Small intestine (tissue), 7 donors: ENCODE measurements at regions not wholly inside any gene's neighbourhood (a gene's known extent, or its start where the extent isn't known, plus 50 kb on each side); places are given as distances from the start of the nearest gene placed in this dataset.

Source experiments
- DNase-seq, 2 donors: peaks; one replicate each; pipeline versions ENCODE4 v3.0.0 to v3.0.0-alpha.2; 2013
- FAIRE-seq: peaks from 2 replicates; lab custom pipeline; 2012; peaks lifted over from hg19 to GRCh38; lab: Jason Lieb, UNC
- H3K27ac ChIP-seq, 3 donors: one replicate each; pipeline ENCODE4 v1.5.1; 2013; ENCODE audit warnings: low read length in 2 of 3, mild to moderate bottlenecking in 2 of 3, control low read depth in 1 of 3, inconsistent platforms in 1 of 3, low read depth in 1 of 3, moderate library complexity in 1 of 3
- H3K27me3 ChIP-seq, 3 donors: one replicate each; pipeline ENCODE4 v1.6.1; 2013; ENCODE audit warnings: low read length in 3 of 3, inconsistent platforms in 1 of 3; ENCODE audit not compliant: control insufficient read depth in 3 of 3, insufficient read depth in 3 of 3
- H3K36me3 ChIP-seq, 3 donors: one replicate each; pipeline ENCODE4 v1.6.1; 2013; ENCODE audit warnings: low read length in 3 of 3, inconsistent platforms in 1 of 3, low read depth in 1 of 3, mild to moderate bottlenecking in 1 of 3, moderate library complexity in 1 of 3; ENCODE audit not compliant: control insufficient read depth in 3 of 3, insufficient read depth in 2 of 3
- H3K4me1 ChIP-seq, 3 donors: one replicate each; pipeline ENCODE4 v1.6.1; 2013; ENCODE audit warnings: low read length in 2 of 3, inconsistent platforms in 1 of 3, low read depth in 1 of 3, mild to moderate bottlenecking in 1 of 3, moderate library complexity in 1 of 3; ENCODE audit not compliant: control insufficient read depth in 3 of 3, insufficient read depth in 2 of 3
- H3K4me3 ChIP-seq, 3 donors: one replicate each; pipeline ENCODE4 v1.5.1; 2013; ENCODE audit warnings: low read length in 3 of 3, control low read depth in 1 of 3, inconsistent platforms in 1 of 3, low read depth in 1 of 3, mild to moderate bottlenecking in 1 of 3, moderate library complexity in 1 of 3
- H3K9me3 ChIP-seq, 2 donors: one replicate each; pipeline ENCODE4 v1.6.1; 2013; ENCODE audit warnings: low read depth in 1 of 2, low read length in 1 of 2; ENCODE audit not compliant: control insufficient read depth in 2 of 2, insufficient read depth in 1 of 2
- WGBS, 3 donors: extraction: QIAGEN DNeasy Blood & Tissue Kit; methylation state at CpG; one replicate each; pipeline ENCODE4 v1.1.7; 2013; 5-methylcytosine and 5-hydroxymethylcytosine counted together
- donor health status: healthy with polysubstance abuse.
- donor health status: control.
- donor health status: control.
- donor health status: Bipolar disorder and iron deficiency.
- donor health status: healthy.

DNA sequence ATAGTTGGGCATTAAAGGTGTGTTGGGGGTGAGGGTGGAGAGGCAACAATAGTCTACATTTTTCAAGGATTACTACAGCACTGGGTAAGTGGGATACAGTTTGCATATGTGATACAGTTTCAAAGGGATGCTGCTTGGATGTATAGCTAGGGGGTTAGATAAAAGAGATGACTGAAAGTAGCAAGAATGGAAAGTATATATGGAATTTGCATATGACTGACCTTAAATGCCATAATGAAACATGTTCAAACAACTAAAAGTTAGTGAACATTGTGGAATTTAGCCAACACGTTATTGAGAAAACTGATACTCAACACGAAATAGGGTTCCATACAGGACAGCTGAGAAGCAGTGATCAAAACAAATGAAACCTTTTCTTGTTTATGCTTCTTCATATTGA lies 124.8 kb upstream of the CHRM3 start:
- H3K4me1 ChIP-seq = no peaks in the 10 kb centered on the region
- WGBS, 3 donors = 85 to 88% (median 87%) methylated on average over 2 of the region's 2 CpGs
- no peak for FAIRE-seq

GRCh38 chr1:239260842-239261241 lies 125.5 kb upstream of the CHRM3 start:
- H3K4me3 ChIP-seq = no peak overlapping the region
- DNase-seq (peak in 1 of 2 donors; percentile 59), FAIRE-seq (no peak)
- no peaks in the 10 kb centered on the region for H3K27me3 ChIP-seq
- WGBS, 3 donors = 32 to 65% (median 38%) methylated on average over 4 of the region's 4 CpGs
- no peaks in the 10 kb centered on the region for H3K4me1 ChIP-seq
- H3K27ac ChIP-seq = no peak overlapping the region
- H3K36me3 ChIP-seq = no peaks in the 10 kb centered on the region
- H3K9me3 ChIP-seq = peaks cover 1 to 13% of the 10 kb centered on the region in 2 donors

More for the DNA sequence above, 124.8 kb upstream of the CHRM3 start:
- Histone ChIP-seq H3K27ac (no peak overlapping the region), H3K4me3 (no peak overlapping the region), H3K36me3 (no peaks in the 10 kb centered on the region), H3K9me3 (peaks cover 1 to 12% of the 10 kb centered on the region in 2 donors), H3K27me3 (no peaks in the 10 kb centered on the region)
- DNase-seq = no peak

DNA sequence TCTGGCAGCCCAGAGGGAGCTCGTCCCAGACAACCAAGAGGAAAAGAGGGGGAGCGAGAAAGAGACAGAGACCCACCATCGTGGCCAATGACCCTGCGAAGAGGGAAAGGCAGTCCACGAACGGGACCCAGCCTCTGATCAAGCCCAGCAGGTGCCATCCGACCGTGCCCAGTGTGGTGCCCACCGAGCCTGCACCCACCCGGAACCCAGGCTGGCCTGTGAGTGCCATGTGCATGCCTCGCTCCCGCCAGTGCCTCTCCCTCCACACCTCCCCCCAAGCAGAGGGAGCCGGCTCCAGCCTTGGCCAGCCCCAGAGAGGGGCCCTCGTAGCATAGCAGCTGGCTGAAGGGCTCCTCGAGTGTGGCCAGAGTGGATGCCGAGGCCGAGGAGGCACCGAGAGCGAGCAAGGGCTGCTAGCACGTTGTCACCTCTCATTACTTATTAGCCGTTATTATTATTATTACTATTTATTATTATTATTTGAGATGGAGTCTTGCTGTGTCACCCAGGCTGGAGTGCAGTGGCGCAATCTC lies 130.7 kb upstream of the CHRM3 start:
- 85 to 95% (median 93%) methylated on average over 22 of the region's 22 CpGs for WGBS, 3 donors
- no peak for FAIRE-seq
- Histone ChIP-seq H3K4me1 (no peaks in the 10 kb centered on the region), H3K27ac (no peak overlapping the region), H3K27me3 (no peaks in the 10 kb centered on the region), H3K36me3 (no peaks in the 10 kb centered on the region), H3K4me3 (no peak overlapping the region), H3K9me3 (peaks cover 1 to 17% of the 10 kb centered on the region in 2 donors)
- DNase-seq = no peak

DNA sequence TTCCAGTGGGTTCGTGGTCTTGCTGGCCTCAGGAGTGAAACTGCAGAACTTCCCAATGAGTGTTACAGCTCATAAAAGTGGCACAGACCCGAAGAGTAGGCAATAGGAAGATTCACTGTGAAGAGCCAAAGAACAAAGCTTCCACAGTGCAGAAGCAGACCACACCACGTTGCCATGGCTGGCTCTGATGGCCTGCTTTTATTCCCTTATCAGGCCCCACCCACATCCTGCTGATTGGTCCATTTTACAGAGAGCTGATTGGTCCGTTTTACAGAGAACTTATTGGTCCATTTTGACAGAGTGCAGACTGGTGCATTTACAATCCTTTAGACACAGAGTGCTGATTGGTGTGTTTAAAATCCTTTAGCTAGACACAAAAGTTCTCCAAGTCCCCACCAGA lies 131.4 kb upstream of the CHRM3 start:
- FAIRE-seq (no peak), DNase-seq (no peak)
- Histone ChIP-seq H3K27me3 (no peaks in the 10 kb centered on the region), H3K27ac (no peak overlapping the region), H3K9me3 (peaks cover 1 to 17% of the 10 kb centered on the region in 2 donors), H3K4me1 (no peaks in the 10 kb centered on the region), H3K36me3 (no peaks in the 10 kb centered on the region), H3K4me3 (no peak overlapping the region)
- WGBS, 3 donors = 72 to 77% (median 75%) methylated on average over 4 of the region's 4 CpGs

GRCh38 chr1:239253032-239253431 lies 133.3 kb upstream of the CHRM3 start:
- 51 to 71% (median 59%) methylated on average over 3 of the region's 3 CpGs for WGBS, 3 donors
- Histone ChIP-seq H3K9me3 (peaks cover 1 to 16% of the 10 kb centered on the region in 2 donors), H3K27ac (no peak overlapping the region), H3K4me3 (no peak overlapping the region), H3K4me1 (no peaks in the 10 kb centered on the region), H3K36me3 (no peaks in the 10 kb centered on the region), H3K27me3 (no peaks in the 10 kb centered on the region)
- no peak for FAIRE-seq
- DNase-seq = no peak

GRCh38 chr1:239250353-239251035 lies 135.9 kb upstream of the CHRM3 start:
- no peak for FAIRE-seq
- 64 to 74% (median 74%) methylated on average over 5 of the region's 5 CpGs for WGBS, 3 donors
- DNase-seq = no peak

GRCh38 chr1:239247285-239247684 lies 139.1 kb upstream of the CHRM3 start:
- Histone ChIP-seq H3K4me1 (no peaks in the 10 kb centered on the region), H3K9me3 (no peaks in the 10 kb centered on the region), H3K4me3 (no peak overlapping the region), H3K27ac (no peak overlapping the region), H3K36me3 (no peaks in the 10 kb centered on the region), H3K27me3 (no peaks in the 10 kb centered on the region)
- DNase-seq = no peak
- FAIRE-seq = no peak

More at GRCh38 chr1:239250353-239251035, 135.9 kb upstream of the CHRM3 start:
- Histone ChIP-seq H3K4me1 (no peaks in the 10 kb centered on the region), H3K4me3 (no peak overlapping the region), H3K36me3 (no peaks in the 10 kb centered on the region), H3K27ac (no peak overlapping the region), H3K9me3 (peaks cover 0 to 1% of the 10 kb centered on the region in 2 donors), H3K27me3 (no peaks in the 10 kb centered on the region)

GRCh38 chr1:239244084-239244483 lies 142.3 kb upstream of the CHRM3 start:
- DNase-seq = no peak
- WGBS, 3 donors = 85 to 95% (median 90%) methylated on average over 2 of the region's 2 CpGs
- no peaks in the 10 kb centered on the region for H3K4me1 ChIP-seq
- no peaks in the 10 kb centered on the region for H3K9me3 ChIP-seq
- no peak for FAIRE-seq
- no peaks in the 10 kb centered on the region for H3K36me3 ChIP-seq
- H3K27me3 ChIP-seq = no peaks in the 10 kb centered on the region
- H3K27ac ChIP-seq = no peak overlapping the region
- H3K4me3 ChIP-seq = no peak overlapping the region
